Omental fat pad (tissue), 3 donors: ENCODE measurements at regions not wholly inside any gene's neighbourhood (a gene's known extent, or its start where the extent isn't known, plus 50 kb on each side); places are given as distances from the start of the nearest gene placed in this dataset.

Experiments used
- ATAC-seq: fragments of 150-250 bp; one replicate; pipeline ENCODE4 v1.9.1; 2016; ENCODE audit warnings: mild to moderate bottlenecking, moderate library complexity; ENCODE audit not compliant: low FRiP score
- DNase-seq: peaks from one replicate; pipeline ENCODE4 v3.0.0-alpha.2; 2019; ENCODE audit warnings: low spot score
- CTCF ChIP-seq, 3 donors: fragments of 450-650 bp; IDR thresholded peaks; one replicate each; pipeline ENCODE4 v1.5.1; 2016 to 2017; ENCODE audit warnings: antibody characterized with exemption in 3 of 3, mild to moderate bottlenecking in 3 of 3, moderate library complexity in 2 of 3

GRCh38 chr13:40170091-40170490 is 496.4 kb downstream of the FOXO1 start:
- no peak for ATAC-seq
- no peak for TF ChIP-seq CTCF (IDR thresholded peaks at IDR 0.05)
- no peak for DNase-seq

GRCh38 chr13:40170982-40171381 is 495.5 kb downstream of the FOXO1 start:
- no peak for DNase-seq
- no peak for ATAC-seq
- TF ChIP-seq CTCF (IDR thresholded peaks at IDR 0.05) = no peak

- DNase-seq (no peak), ATAC-seq (no peak)
- no peak for TF ChIP-seq CTCF (IDR thresholded peaks at IDR 0.05)
Measured at GRCh38 chr13:40171566-40171965, 494.9 kb downstream of the FOXO1 start.

DNA sequence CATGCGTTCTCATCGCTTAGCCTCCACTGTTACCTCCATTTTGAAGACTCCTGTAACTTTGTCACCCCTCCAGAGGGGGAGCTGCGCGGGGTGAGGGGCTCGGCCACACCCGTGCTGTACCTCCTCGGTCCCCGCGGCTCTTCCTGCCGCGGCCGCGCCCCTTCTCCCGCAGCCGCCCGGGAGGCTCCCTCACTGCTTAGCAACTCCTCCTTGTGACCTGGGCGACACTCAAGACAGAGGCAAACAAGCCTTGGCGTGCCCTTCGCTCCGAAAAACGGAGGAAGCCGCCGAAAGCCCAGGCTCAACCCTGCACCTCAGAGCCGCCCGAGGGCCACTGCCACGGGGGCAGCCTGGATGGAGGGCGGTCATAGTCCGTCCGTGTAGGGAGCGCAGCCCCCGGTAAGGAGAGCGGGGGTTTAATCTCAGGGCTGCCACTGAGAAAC is 494.3 kb downstream of the FOXO1 start:
- DNase-seq = no peak
- no peak for ATAC-seq
- TF ChIP-seq CTCF (IDR thresholded peaks at IDR 0.05) = no peak

DNA sequence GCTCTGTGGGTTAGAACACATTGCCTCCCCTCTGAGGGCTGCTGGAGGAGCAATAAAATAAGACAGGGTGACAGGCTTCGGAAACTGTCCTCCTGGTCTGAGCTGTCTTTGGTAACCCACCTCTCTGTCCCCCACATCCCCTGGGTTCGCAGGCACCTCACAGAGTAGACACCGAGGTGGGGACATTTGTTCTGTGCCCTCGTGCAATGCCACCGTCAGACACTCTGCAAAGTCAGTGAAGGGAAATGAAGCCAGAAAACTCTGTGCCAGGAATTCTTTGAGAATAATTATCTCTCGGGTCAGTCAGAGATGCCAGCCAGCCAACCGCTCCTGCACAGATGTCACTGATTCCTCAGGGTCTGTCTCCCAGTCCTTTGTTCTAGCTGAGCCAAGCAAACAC is 493.6 kb downstream of the FOXO1 start:
- ATAC-seq = no peak
- no peak for DNase-seq

GRCh38 chr13:40175639-40176038 is 490.8 kb downstream of the FOXO1 start:
- peak; percentile 86 for ATAC-seq
- no peak for DNase-seq
- TF ChIP-seq CTCF (IDR thresholded peaks at IDR 0.05) = no peak

More for the DNA sequence above, 493.6 kb downstream of the FOXO1 start:
- no peak for TF ChIP-seq CTCF (IDR thresholded peaks at IDR 0.05)

DNA sequence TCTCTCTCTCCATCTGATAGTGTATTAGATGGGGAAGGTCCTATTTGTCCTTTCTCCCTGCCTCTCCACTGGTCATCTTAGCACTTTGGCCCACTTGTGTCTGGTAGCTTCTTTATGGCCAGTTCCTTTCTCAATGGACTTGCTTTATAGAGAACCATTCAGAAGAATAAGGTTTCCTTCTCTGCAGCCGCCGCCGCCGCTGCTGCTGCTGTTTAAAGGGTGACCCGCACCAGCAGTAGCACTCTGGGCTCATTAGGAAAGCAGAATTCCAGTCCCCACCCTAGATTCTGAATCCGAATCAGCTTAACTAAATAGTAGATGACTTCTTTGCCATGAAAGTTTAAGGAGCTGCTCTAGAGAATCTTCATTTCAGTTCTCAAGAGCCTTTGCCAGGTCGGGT is 490.2 kb downstream of the FOXO1 start:
- no peak for TF ChIP-seq CTCF (IDR thresholded peaks at IDR 0.05)

More for the DNA sequence above, 490.2 kb downstream of the FOXO1 start:
- DNase-seq (no peak), ATAC-seq (no peak)
